H1 (cell line): ENCODE measurements at regions not wholly inside any gene's neighbourhood (a gene's known extent, or its start where the extent isn't known, plus 50 kb on each side); places are given as distances from the start of the nearest gene placed in this dataset.

ENCODE experiments used
- CTCF ChIA-PET: fragments of 300-600 bp; sonication (Branson Sonifier 250); formaldehyde crosslinking; loops from one replicate; lab custom pipeline; 2021; ENCODE audit not compliant: partially characterized antibody; lab: Charles Lee
- POLR2A ChIA-PET: fragments of 300-600 bp; sonication (Branson Sonifier 250); formaldehyde crosslinking; loops from one replicate; lab custom pipeline; 2021; ENCODE audit warnings: inconsistent platforms; ENCODE audit not compliant: partially characterized antibody; lab: Charles Lee
- DNase-seq, 2 experiments: peaks; one replicate each; pipeline versions ENCODE4 v3.0.0 to v3.0.0-alpha.2; 2010 to 2022; ENCODE audit warnings: low spot score in 2 of 2, low read depth in 1 of 2, mixed read lengths in 1 of 2
- FAIRE-seq: peaks from 2 replicates; lab custom pipeline; 2011; peaks lifted over from hg19 to GRCh38; lab: Jason Lieb, UNC
- H2AFZ ChIP-seq: 2 replicates; pipeline ENCODE4 v1.8.1; 2012; ENCODE audit warnings: low read length, inconsistent platforms
- H2AK5ac ChIP-seq: 2 replicates; pipeline ENCODE4 v1.6.1; 2013; ENCODE audit warnings: low read depth, low read length
- H2BK120ac ChIP-seq: replicated peaks from 2 replicates; pipeline ENCODE3; 2013; ENCODE audit warnings: low read depth, low read length, inconsistent platforms
- H2BK12ac ChIP-seq: 2 replicates; pipeline ENCODE4 v1.6.1; 2013; ENCODE audit warnings: low read depth, low read length
- H2BK15ac ChIP-seq: 2 replicates; pipeline ENCODE4 v1.6.1; 2013; ENCODE audit warnings: low read length
- H2BK20ac ChIP-seq: 2 replicates; pipeline ENCODE4 v1.6.1; 2013; ENCODE audit warnings: low read length
- H2BK5ac ChIP-seq: 2 replicates; pipeline ENCODE4 v1.6.1; 2013; ENCODE audit warnings: low read depth, low read length
- H3K14ac ChIP-seq: 2 replicates; pipeline ENCODE4 v1.6.1; 2013; ENCODE audit warnings: inconsistent platforms; ENCODE audit not compliant: insufficient read length
- H3K18ac ChIP-seq: 2 replicates; pipeline ENCODE4 v1.6.1; 2013; ENCODE audit warnings: low read length; ENCODE audit errors: extremely low read depth
- H3K23ac ChIP-seq: 2 replicates; pipeline ENCODE4 v1.6.1; 2013; ENCODE audit warnings: inconsistent platforms; ENCODE audit not compliant: insufficient read length
- H3K23me2 ChIP-seq: 2 replicates; pipeline ENCODE4 v1.6.1; 2013; ENCODE audit warnings: low read depth, low read length
- H3K27ac ChIP-seq: 2 replicates; pipeline ENCODE4 v1.6.1; 2011; ENCODE audit warnings: low read depth, low read length, inconsistent platforms
- H3K27me3 ChIP-seq, 4 experiments: replicated peaks in 1 of 4; 1 replicate in 1 of 4; 2 replicates in 3 of 4; pipeline versions ENCODE4 v1.6.1 to v1.8.1; 2011 to 2013; ENCODE audit warnings: low read length in 3 of 4, mild to moderate bottlenecking in 3 of 4, inconsistent platforms in 2 of 4, mixed read lengths in 2 of 4, moderate library complexity in 1 of 4; ENCODE audit not compliant: control insufficient read depth in 3 of 4, insufficient read depth in 3 of 4; ENCODE audit errors: extremely low read depth in 1 of 4
- H3K36me3 ChIP-seq, 4 experiments: 2 replicates each; pipeline versions ENCODE4 v1.6.1 to v1.8.1; 2011 to 2013; ENCODE audit warnings: mild to moderate bottlenecking in 4 of 4, low read length in 3 of 4, moderate library complexity in 2 of 4, control low read depth in 1 of 4, inconsistent platforms in 1 of 4; ENCODE audit not compliant: insufficient read depth in 4 of 4, control insufficient read depth in 2 of 4
- H3K4ac ChIP-seq: replicated peaks from 2 replicates; pipeline ENCODE3; 2013; ENCODE audit warnings: low read length, low read depth, mixed read lengths, inconsistent platforms; ENCODE audit not compliant: insufficient read length
- H3K4me1 ChIP-seq, 4 experiments: replicated peaks in 1 of 4; 1 replicate in 1 of 4; 2 replicates in 3 of 4; pipeline versions ENCODE4 v1.6.1 to v1.8.1; 2011 to 2013; ENCODE audit warnings: low read length in 3 of 4, inconsistent platforms in 2 of 4, mixed read lengths in 1 of 4; ENCODE audit not compliant: insufficient read depth in 4 of 4, control insufficient read depth in 3 of 4
- H3K4me2 ChIP-seq, 2 experiments: 2 replicates each; pipeline versions ENCODE4 v1.6.1 to v1.8.1; 2011 to 2013; ENCODE audit warnings: low read depth in 2 of 2, low read length in 2 of 2, control low read depth in 1 of 2, inconsistent platforms in 1 of 2, mild to moderate bottlenecking in 1 of 2; ENCODE audit not compliant: insufficient read depth in 1 of 2
- H3K4me3 ChIP-seq, 4 experiments: fragments of 200-600, 300-600 bp in 1 of 4; sonication (generic), shearing (Covaris generic), sonication (Bioruptor Twin) in 1 of 4; 2 replicates each; pipeline versions ENCODE4 v1.5.1 to v1.8.1; 2011 to 2016; ENCODE audit warnings: low read length in 4 of 4, low read depth in 3 of 4, control low read depth in 2 of 4, inconsistent platforms in 2 of 4, mild to moderate bottlenecking in 2 of 4, mixed read lengths in 1 of 4, moderate library complexity in 1 of 4; ENCODE audit not compliant: insufficient read depth in 2 of 4; ENCODE audit errors: extremely low read depth in 1 of 4
- H3K56ac ChIP-seq: replicated peaks from 2 replicates; pipeline ENCODE3; 2013; ENCODE audit warnings: low read depth, mild to moderate bottlenecking, mixed read lengths, low read length, inconsistent platforms; ENCODE audit not compliant: insufficient read length
- H3K79me1 ChIP-seq: 2 replicates; pipeline ENCODE4 v1.6.1; 2013; ENCODE audit warnings: low read depth, low read length, control low read depth
- H3K79me2 ChIP-seq, 2 experiments: 2 replicates each; pipeline versions ENCODE4 v1.6.1 to v1.8.1; 2012 to 2013; ENCODE audit warnings: low read length in 2 of 2, mild to moderate bottlenecking in 2 of 2, inconsistent platforms in 1 of 2; ENCODE audit not compliant: insufficient read depth in 2 of 2, control insufficient read depth in 1 of 2
- H3K9ac ChIP-seq, 4 experiments: replicated peaks in 1 of 4; 1 replicate in 1 of 4; 2 replicates in 3 of 4; pipeline versions ENCODE4 v1.6.1 to v1.8.1; 2011 to 2013; ENCODE audit warnings: low read depth in 3 of 4, low read length in 3 of 4, control low read depth in 2 of 4, mild to moderate bottlenecking in 2 of 4, moderate library complexity in 2 of 4, inconsistent platforms in 1 of 4; ENCODE audit errors: extremely low read depth in 1 of 4
- H3K9me3 ChIP-seq, 2 experiments: 2 replicates each; pipeline versions ENCODE4 v1.6.1 to v1.8.1; 2012 to 2013; ENCODE audit warnings: mild to moderate bottlenecking in 2 of 2, moderate library complexity in 2 of 2, control low read depth in 1 of 2, inconsistent platforms in 1 of 2, low read depth in 1 of 2, low read length in 1 of 2, mixed read lengths in 1 of 2; ENCODE audit not compliant: insufficient read depth in 2 of 2
- H4K20me1 ChIP-seq, 2 experiments: replicated peaks in 1 of 2; 2 replicates each; pipeline versions ENCODE3 to v1.8.1; 2011 to 2013; ENCODE audit warnings: inconsistent platforms in 2 of 2, low read length in 2 of 2, mild to moderate bottlenecking in 1 of 2; ENCODE audit not compliant: insufficient read depth in 2 of 2, control insufficient read depth in 1 of 2
- H4K5ac ChIP-seq: 2 replicates; pipeline ENCODE4 v1.6.1; 2013; ENCODE audit warnings: low read length, low read depth, mixed read lengths, inconsistent platforms; ENCODE audit not compliant: insufficient read length
- H4K8ac ChIP-seq: 2 replicates; pipeline ENCODE4 v1.8.0; 2013; ENCODE audit warnings: mild to moderate bottlenecking, moderate library complexity, low read length, inconsistent platforms; ENCODE audit not compliant: insufficient read depth; ENCODE audit errors: extremely low read depth
- H4K91ac ChIP-seq: replicated peaks from 2 replicates; pipeline ENCODE3; 2013; ENCODE audit warnings: low read length, mixed read lengths, inconsistent platforms; ENCODE audit not compliant: insufficient read length
- KDM1A ChIP-seq: fragments of 200-600, 300-600 bp; sonication (generic); IDR thresholded peaks from 2 replicates; pipeline ENCODE4 v1.7.1; 2016; ENCODE audit warnings: mild to moderate bottlenecking, low read length, borderline replicate concordance
- NANOG ChIP-seq: IDR thresholded peaks from 2 replicates; pipeline ENCODE4 v1.6.1; 2011; ENCODE audit warnings: low read length, low read depth, mild to moderate bottlenecking, inconsistent platforms; ENCODE audit not compliant: insufficient read depth, poor library complexity, severe bottlenecking
- SIRT6 ChIP-seq: IDR thresholded peaks from one replicate; pipeline ENCODE4 v1.7.1; 2012; ENCODE audit warnings: low read length, inconsistent platforms
- SIX5 ChIP-seq: IDR thresholded peaks from 2 replicates; pipeline ENCODE4 v1.6.1; 2011; ENCODE audit warnings: mild to moderate bottlenecking, low read depth, low read length
- SRF ChIP-seq: IDR thresholded peaks from 2 replicates; pipeline ENCODE4 v1.6.1; 2011; ENCODE audit warnings: mild to moderate bottlenecking, low read depth, low read length, moderate library complexity
- TAF1 ChIP-seq: IDR thresholded peaks from 2 replicates; pipeline ENCODE4 v1.6.1; 2011; ENCODE audit warnings: mild to moderate bottlenecking, low read depth, low read length
- TAF7 ChIP-seq: optimal IDR thresholded peaks from 2 replicates; pipeline ENCODE3; 2011; ENCODE audit warnings: low read depth, mild to moderate bottlenecking, inconsistent platforms, low read length, moderate library complexity, borderline replicate concordance
- TCF12 ChIP-seq: IDR thresholded peaks from 2 replicates; pipeline ENCODE4 v1.6.1; 2011; ENCODE audit warnings: low read depth, mild to moderate bottlenecking, low read length
- ZNF274 ChIP-seq: IDR thresholded peaks from 2 replicates; pipeline ENCODE4 v1.7.0; 2012; ENCODE audit warnings: low read length, borderline replicate concordance; ENCODE audit errors: extremely low read depth
- WGBS, 2 experiments: shearing (Covaris generic) in 1 of 2; methylation state at CpG; one replicate each; pipeline versions ENCODE4 v1.1.6 to v1.1.7; 2013 to 2015; ENCODE audit warnings: low lambda C conversion rate in 2 of 2, mixed read lengths in 2 of 2, inconsistent platforms in 1 of 2, low coverage in 1 of 2, missing lambda C conversion rate in 1 of 2; ENCODE audit not compliant: insufficient replicate concordance in 2 of 2, insufficient coverage in 1 of 2, insufficient read length in 1 of 2; ENCODE audit errors: extremely low coverage in 1 of 2, missing lambda C conversion rate in 1 of 2; 5-methylcytosine and 5-hydroxymethylcytosine counted together
- TF ChIP-seq, protein P1 (sequence below): IDR thresholded peaks from 2 replicates; pipeline ENCODE4 v1.6.1; 2012; ENCODE audit warnings: inconsistent platforms

- Histone ChIP-seq H2AFZ (no peak overlapping the region), H3K14ac (no peak overlapping the region), H3K4me3 (no peak overlapping the region), H2BK15ac (no peak overlapping the region), H2BK120ac (no peak overlapping the region), H2AK5ac (no peak overlapping the region), H2BK20ac (no peak overlapping the region), H4K20me1 (no peaks in the 10 kb centered on the region), H3K4me2 (no peak overlapping the region), H2BK12ac (no peak overlapping the region), H3K79me2 (no peaks in the 10 kb centered on the region), H2BK5ac (no peak overlapping the region), H3K9ac (no peak overlapping the region), H3K56ac (no peak overlapping the region), H3K36me3 (no peaks in the 10 kb centered on the region), H3K27me3 (no peaks in the 10 kb centered on the region), H3K23me2 (no peaks in the 10 kb centered on the region), H3K79me1 (no peaks in the 10 kb centered on the region), H4K8ac (peak overlapping the region; percentile 68; the same call in 1 of the 2 replicates), H3K4me1 (no peaks in the 10 kb centered on the region), H3K4ac (no peak overlapping the region), H3K27ac (no peak overlapping the region), H3K18ac (no peak overlapping the region), H4K5ac (no peak overlapping the region), H3K23ac (no peak overlapping the region), H3K9me3 (no peaks in the 10 kb centered on the region), H4K91ac (no peak overlapping the region)
- CTCF ChIA-PET = interaction anchor here (1.0 to 1.9 kb wide), 3 partner anchors 10 to 15 kb away, joined by 3 to 4 read pairs (median 4); no protein-coding TSS in a partner anchor
- no peak for DNase-seq
- no peak for FAIRE-seq
- POLR2A ChIA-PET = no interaction called here
- TF ChIP-seq NANOG (no peak), TAF1 (no peak), SIX5 (no peak), SRF (no peak), TAF7 (no peak), KDM1A (no peak), ZNF274 (no peak), TCF12 (no peak), SIRT6 (no peak)
- TF ChIP-seq, protein P1, sequence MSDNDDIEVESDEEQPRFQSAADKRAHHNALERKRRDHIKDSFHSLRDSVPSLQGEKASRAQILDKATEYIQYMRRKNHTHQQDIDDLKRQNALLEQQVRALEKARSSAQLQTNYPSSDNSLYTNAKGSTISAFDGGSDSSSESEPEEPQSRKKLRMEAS = no peak
- WGBS, 2 experiments = 80% methylated on average over 1 of the region's 1 CpG; no CpG with 5 or more reads in 1 of the 2 experiments
Measured at GRCh38 chr3:159913712-159914414, 74.8 kb upstream of the IL12A start.
